ENCODE measurements at regions not wholly inside any gene's neighbourhood (a gene's known extent, or its start where the extent isn't known, plus 50 kb on each side); places are given as distances from the start of the nearest gene placed in this dataset.
"Not testable (repeated sequence)": the region's sequence is repeated elsewhere in the genome, so short reads cannot be mapped to it uniquely, and the experiment has no call there.

- TF ChIP-seq, protein P1, sequence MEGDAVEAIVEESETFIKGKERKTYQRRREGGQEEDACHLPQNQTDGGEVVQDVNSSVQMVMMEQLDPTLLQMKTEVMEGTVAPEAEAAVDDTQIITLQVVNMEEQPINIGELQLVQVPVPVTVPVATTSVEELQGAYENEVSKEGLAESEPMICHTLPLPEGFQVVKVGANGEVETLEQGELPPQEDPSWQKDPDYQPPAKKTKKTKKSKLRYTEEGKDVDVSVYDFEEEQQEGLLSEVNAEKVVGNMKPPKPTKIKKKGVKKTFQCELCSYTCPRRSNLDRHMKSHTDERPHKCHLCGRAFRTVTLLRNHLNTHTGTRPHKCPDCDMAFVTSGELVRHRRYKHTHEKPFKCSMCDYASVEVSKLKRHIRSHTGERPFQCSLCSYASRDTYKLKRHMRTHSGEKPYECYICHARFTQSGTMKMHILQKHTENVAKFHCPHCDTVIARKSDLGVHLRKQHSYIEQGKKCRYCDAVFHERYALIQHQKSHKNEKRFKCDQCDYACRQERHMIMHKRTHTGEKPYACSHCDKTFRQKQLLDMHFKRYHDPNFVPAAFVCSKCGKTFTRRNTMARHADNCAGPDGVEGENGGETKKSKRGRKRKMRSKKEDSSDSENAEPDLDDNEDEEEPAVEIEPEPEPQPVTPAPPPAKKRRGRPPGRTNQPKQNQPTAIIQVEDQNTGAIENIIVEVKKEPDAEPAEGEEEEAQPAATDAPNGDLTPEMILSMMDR (IDR thresholded peaks at IDR 0.05; ENCODE audit: control insufficient read depth, extremely low read depth, insufficient read depth), result no peak
- no peak overlapping the region for H3K4me3 ChIP-seq (ENCODE audit: low read depth, low read length)
- DNase-seq (ENCODE audit: low read depth), result no peak
These were observed 62.0 kb upstream of the KLF7 start for GRCh38 chr2:207227749-207228145.

- TF ChIP-seq, protein P1 (IDR thresholded peaks at IDR 0.05; ENCODE audit: control insufficient read depth, extremely low read depth, insufficient read depth), result no peak
- no peak for DNase-seq (ENCODE audit: low read depth)
- H3K4me3 ChIP-seq (ENCODE audit: low read depth, low read length), result no peak overlapping the region
These were observed 62.7 kb upstream of the KLF7 start for GRCh38 chr2:207228402-207228801.

GRCh38 chr2:207229161-207229560 is 63.4 kb upstream of the KLF7 start:
- TF ChIP-seq, protein P1 (IDR thresholded peaks at IDR 0.05; ENCODE audit: control insufficient read depth, extremely low read depth, insufficient read depth), result no peak
- H3K4me3 ChIP-seq (ENCODE audit: low read depth, low read length), result no peak overlapping the region
- DNase-seq (ENCODE audit: low read depth), result no peak

GRCh38 chr2:207230261-207231105 is 64.7 kb upstream of the KLF7 start:
- TF ChIP-seq, protein P1 (IDR thresholded peaks at IDR 0.05; ENCODE audit: control insufficient read depth, extremely low read depth, insufficient read depth), result peak; percentile 14; the same call in 1 of the 2 replicates
- H3K4me3 ChIP-seq (ENCODE audit: low read depth, low read length), result no peak overlapping the region
- DNase-seq (ENCODE audit: low read depth), result no peak

- DNase-seq (ENCODE audit: low read depth), result no peak
- TF ChIP-seq, protein P1 (IDR thresholded peaks at IDR 0.05; ENCODE audit: control insufficient read depth, extremely low read depth, insufficient read depth), result no peak
- H3K4me3 ChIP-seq (ENCODE audit: low read depth, low read length), result no peak overlapping the region
These were observed 65.5 kb upstream of the KLF7 start for GRCh38 chr2:207231106-207231865.

GRCh38 chr2:207231967-207232366 is 66.2 kb upstream of the KLF7 start:
- no peak overlapping the region for H3K4me3 ChIP-seq (ENCODE audit: low read depth, low read length)
- TF ChIP-seq, protein P1 (IDR thresholded peaks at IDR 0.05; ENCODE audit: control insufficient read depth, extremely low read depth, insufficient read depth), result no peak
- no peak for DNase-seq (ENCODE audit: low read depth)

- not testable (repeated sequence) for DNase-seq (ENCODE audit: low read depth); H3K4me3 ChIP-seq (ENCODE audit: low read depth, low read length)
These were observed 67.4 kb upstream of the KLF7 start for GRCh38 chr2:207233141-207233540.
